ENCODE measurements at regions not wholly inside any gene's neighbourhood (a gene's known extent, or its start where the extent isn't known, plus 50 kb on each side); places are given as distances from the start of the nearest gene placed in this dataset.

DNA sequence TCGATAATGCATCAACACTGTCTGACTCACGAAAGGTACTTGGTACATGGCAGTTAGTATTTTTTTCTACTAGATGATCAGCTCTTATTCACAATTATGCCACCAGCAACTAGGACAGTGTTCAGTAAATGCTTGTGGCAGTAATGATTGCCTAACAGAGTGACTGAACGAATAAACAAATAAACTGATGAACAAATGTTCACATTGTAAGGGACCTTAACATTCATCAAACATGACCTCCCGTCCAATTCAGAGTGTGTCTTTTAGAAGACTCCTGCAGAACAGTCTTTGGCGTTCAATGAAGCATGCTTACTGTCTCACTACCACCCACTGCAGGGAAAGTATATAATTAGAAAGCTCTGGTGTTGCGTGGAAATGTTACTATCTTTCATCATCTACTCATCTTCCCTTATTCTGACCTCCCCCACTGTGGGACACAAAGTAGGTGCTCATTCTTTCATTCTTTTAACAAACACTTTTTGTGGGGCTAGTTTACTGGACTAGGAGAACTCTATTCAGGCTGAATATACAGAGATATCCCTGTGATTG is 319.3 kb downstream of the RAB28 start:
- TF ChIP-seq CBX5 (IDR thresholded peaks at IDR 0.05; ENCODE audit: borderline replicate concordance, low read depth) (no peak), POLR2AphosphoS5 (IDR thresholded peaks at IDR 0.05; ENCODE audit: control insufficient read depth, insufficient read depth, low read depth, low read length) (no peak), TARDBP (IDR thresholded peaks at IDR 0.05) (no peak), POLR2A (conservative IDR thresholded peaks at IDR 0.05) (no peak), POLR2G (IDR thresholded peaks at IDR 0.05; ENCODE audit: low read depth, low read length) (no peak), RNF2 (IDR thresholded peaks at IDR 0.05) (no peak), HDAC2 (IDR thresholded peaks at IDR 0.05) (no peak), HDAC6 (IDR thresholded peaks at IDR 0.05; ENCODE audit: low read depth, low read length) (no peak), TAF1 (IDR thresholded peaks at IDR 0.05; ENCODE audit: control insufficient read depth, extremely low read depth, insufficient read depth, low read length, severe bottlenecking) (no peak), LARP7 (IDR thresholded peaks at IDR 0.05) (no peak)
- TF ChIP-seq, protein P1, sequence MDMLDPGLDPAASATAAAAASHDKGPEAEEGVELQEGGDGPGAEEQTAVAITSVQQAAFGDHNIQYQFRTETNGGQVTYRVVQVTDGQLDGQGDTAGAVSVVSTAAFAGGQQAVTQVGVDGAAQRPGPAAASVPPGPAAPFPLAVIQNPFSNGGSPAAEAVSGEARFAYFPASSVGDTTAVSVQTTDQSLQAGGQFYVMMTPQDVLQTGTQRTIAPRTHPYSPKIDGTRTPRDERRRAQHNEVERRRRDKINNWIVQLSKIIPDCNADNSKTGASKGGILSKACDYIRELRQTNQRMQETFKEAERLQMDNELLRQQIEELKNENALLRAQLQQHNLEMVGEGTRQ (CRISPR knock-in tag; IDR thresholded peaks at IDR 0.05): no peak
- TF ChIP-seq, protein P2, sequence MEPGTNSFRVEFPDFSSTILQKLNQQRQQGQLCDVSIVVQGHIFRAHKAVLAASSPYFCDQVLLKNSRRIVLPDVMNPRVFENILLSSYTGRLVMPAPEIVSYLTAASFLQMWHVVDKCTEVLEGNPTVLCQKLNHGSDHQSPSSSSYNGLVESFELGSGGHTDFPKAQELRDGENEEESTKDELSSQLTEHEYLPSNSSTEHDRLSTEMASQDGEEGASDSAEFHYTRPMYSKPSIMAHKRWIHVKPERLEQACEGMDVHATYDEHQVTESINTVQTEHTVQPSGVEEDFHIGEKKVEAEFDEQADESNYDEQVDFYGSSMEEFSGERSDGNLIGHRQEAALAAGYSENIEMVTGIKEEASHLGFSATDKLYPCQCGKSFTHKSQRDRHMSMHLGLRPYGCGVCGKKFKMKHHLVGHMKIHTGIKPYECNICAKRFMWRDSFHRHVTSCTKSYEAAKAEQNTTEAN (CRISPR knock-in tag; IDR thresholded peaks at IDR 0.05): no peak

Data from K562 (cell line).